B cell (primary cell): ENCODE measurements at regions not wholly inside any gene's neighbourhood (a gene's known extent, or its start where the extent isn't known, plus 50 kb on each side); places are given as distances from the start of the nearest gene placed in this dataset.

ENCODE experiments used
- ATAC-seq: fragments of 200-7000 bp; cut with Tn5 transposase; one replicate; pipeline ENCODE4 v1.10.0; 2021; ENCODE audit warnings: low read depth, mild to moderate bottlenecking, moderate number of reproducible peaks, moderate library complexity
- CTCF ChIA-PET: fragments of 350-600 bp; sonication (Branson Sonifier 250); formaldehyde crosslinking; loops from one replicate; lab custom pipeline; 2021; ENCODE audit warnings: antibody characterized with exemption, inconsistent platforms; lab: Charles Lee
- POLR2A ChIA-PET: fragments of 350-600 bp; sonication (Branson Sonifier 250); formaldehyde crosslinking; loops from one replicate; lab custom pipeline; 2021; ENCODE audit warnings: antibody characterized with exemption; lab: Charles Lee
- DNase-seq: peaks from one replicate; pipeline ENCODE4 v3.0.0; 2013
- H2AFZ ChIP-seq: 2 replicates; pipeline ENCODE4 v1.6.1; 2012; ENCODE audit warnings: mild to moderate bottlenecking, low read depth, low read length; ENCODE audit not compliant: insufficient read depth, poor library complexity, severe bottlenecking
- H3K27ac ChIP-seq, 2 donors: 1 replicate in 1 of 2; 2 replicates in 1 of 2; pipeline ENCODE4 v1.5.1; 2012 to 2013; ENCODE audit warnings: low read length in 2 of 2, mild to moderate bottlenecking in 2 of 2, moderate library complexity in 1 of 2
- H3K27me3 ChIP-seq, 4 experiments: fragments of 200-600 bp in 1 of 4; sonication (generic) in 1 of 4; replicated peaks in 1 of 4; 1 replicate in 2 of 4; 2 replicates in 2 of 4; pipeline versions ENCODE4 v1.6.1 to v1.7.0; 2013 to 2016; ENCODE audit warnings: low read length in 3 of 4, mild to moderate bottlenecking in 2 of 4, mixed read lengths in 1 of 4, moderate library complexity in 1 of 4; ENCODE audit not compliant: insufficient read depth in 4 of 4, control insufficient read depth in 3 of 4; ENCODE audit errors: control extremely low read depth in 1 of 4
- H3K36me3 ChIP-seq, 2 experiments: replicated peaks in 1 of 2; 1 replicate in 1 of 2; 2 replicates in 1 of 2; pipeline versions ENCODE4 v1.6.1 to v1.7.1; 2013; ENCODE audit warnings: low read length in 1 of 2; ENCODE audit not compliant: insufficient read depth in 2 of 2, control insufficient read depth in 1 of 2; ENCODE audit errors: control extremely low read depth in 1 of 2, extremely low read depth in 1 of 2
- H3K4me1 ChIP-seq, 2 donors: fragments of 200-600 bp in 1 of 2; sonication (generic) in 1 of 2; 1 replicate in 1 of 2; 2 replicates in 1 of 2; pipeline versions ENCODE4 v1.5.1 to v1.6.1; 2013 to 2017; ENCODE audit warnings: low read length in 2 of 2; ENCODE audit not compliant: control insufficient read depth in 2 of 2, insufficient read depth in 2 of 2
- H3K4me2 ChIP-seq: replicated peaks from 2 replicates; pipeline ENCODE3; 2012; ENCODE audit warnings: mild to moderate bottlenecking, low read depth, low read length; ENCODE audit not compliant: poor library complexity, severe bottlenecking
- H3K4me3 ChIP-seq, 5 experiments: fragments of 200-600 bp in 1 of 5; sonication (generic) in 1 of 5; 1 replicate in 3 of 5; 2 replicates in 2 of 5; pipeline versions ENCODE4 v1.5.1 to v1.7.0; 2011 to 2016; ENCODE audit warnings: low read length in 4 of 5, mild to moderate bottlenecking in 4 of 5, low read depth in 2 of 5, control low read depth in 1 of 5, moderate library complexity in 1 of 5; ENCODE audit not compliant: insufficient read depth in 1 of 5; ENCODE audit errors: control extremely low read depth in 1 of 5, extremely low read depth in 1 of 5
- H3K79me2 ChIP-seq: fragments of 200-600 bp; sonication (generic); one replicate; pipeline ENCODE4 v1.6.0; 2016; ENCODE audit warnings: low read length; ENCODE audit not compliant: control insufficient read depth, insufficient read depth
- H3K9ac ChIP-seq: fragments of 200-600 bp; sonication (generic); 2 replicates; pipeline ENCODE4 v1.6.1; 2017; ENCODE audit warnings: mild to moderate bottlenecking, low read length, moderate library complexity
- H3K9me3 ChIP-seq, 3 donors: one replicate each; pipeline versions ENCODE4 v1.6.1 to v1.7.1; 2013; ENCODE audit warnings: low read length in 2 of 3; ENCODE audit not compliant: control insufficient read depth in 2 of 3, insufficient read depth in 1 of 3; ENCODE audit errors: control extremely low read depth in 1 of 3
- H4K20me1 ChIP-seq: 2 replicates; pipeline ENCODE4 v1.6.0; 2012; ENCODE audit warnings: mild to moderate bottlenecking, low read length; ENCODE audit not compliant: insufficient read depth, control insufficient read depth, poor library complexity, severe bottlenecking
- H3K27ac Mint-ChIP-seq: one replicate; pipeline ENCODE4 v1.8.0; 2021; ENCODE audit warnings: mixed read lengths
- H3K27me3 Mint-ChIP-seq: one replicate; pipeline ENCODE4 v1.8.0; 2021; ENCODE audit warnings: mixed read lengths
- H3K4me1 Mint-ChIP-seq: one replicate; pipeline ENCODE4 v1.8.0; 2021; ENCODE audit warnings: mixed read lengths
- H3K4me3 Mint-ChIP-seq: one replicate; pipeline ENCODE4 v1.8.0; 2021; ENCODE audit warnings: mixed read lengths
- H3K9me3 Mint-ChIP-seq: one replicate; pipeline ENCODE4 v1.8.0; 2022; ENCODE audit warnings: mixed read lengths; ENCODE audit not compliant: insufficient read depth
- CTCF ChIP-seq: fragments of 200-600 bp; IDR thresholded peaks from one replicate; pipeline ENCODE4 v1.8.0; 2022; ENCODE audit warnings: antibody characterized with exemption, mild to moderate bottlenecking
- EZH2 ChIP-seq: IDR thresholded peaks from 2 replicates; pipeline ENCODE4 v1.6.1; 2012; ENCODE audit warnings: borderline replicate concordance, low read depth, mild to moderate bottlenecking, moderate library complexity, low read length; ENCODE audit not compliant: insufficient read depth, poor library complexity, severe bottlenecking
- WGBS: methylation state at CpG from one replicate; pipeline ENCODE4 v1.1.5; 2013; ENCODE audit warnings: missing lambda C conversion rate; ENCODE audit not compliant: insufficient coverage; 5-methylcytosine and 5-hydroxymethylcytosine counted together
- intact Hi-C: fragments of 100-400 bp; cut with micrococcal nuclease; formaldehyde crosslinking; loops from one replicate; pipeline ENCODE4 v1.10.0; 2022

GRCh38 chrX:10922159-10922558, 189.0 kb upstream of the HCCS start:
- Histone ChIP-seq H3K4me1 (no peaks in the 10 kb centered on the region), H3K36me3 (no peaks in the 10 kb centered on the region), H3K9me3 (no peaks in the 10 kb centered on the region), H4K20me1 (no peaks in the 10 kb centered on the region), H3K79me2 (no peaks in the 10 kb centered on the region), H2AFZ (no peak overlapping the region), H3K4me3 (no peak overlapping the region), H3K27ac (no peak overlapping the region), H3K9ac (no peak overlapping the region), H3K4me2 (no peak overlapping the region), H3K27me3 (no peaks in the 10 kb centered on the region)
- Mint-ChIP-seq H3K9me3 (no peaks in the 10 kb centered on the region), H3K27me3 (no peaks in the 10 kb centered on the region), H3K27ac (no peak overlapping the region), H3K4me3 (no peak overlapping the region), H3K4me1 (no peaks in the 10 kb centered on the region)
- no peak for DNase-seq
- intact Hi-C loops = no loop called here
- ChIA-PET POLR2A (no interaction called here), CTCF (no interaction called here)
- no peak for TF ChIP-seq CTCF
- no peak for TF ChIP-seq EZH2
- no peak for ATAC-seq

DNA sequence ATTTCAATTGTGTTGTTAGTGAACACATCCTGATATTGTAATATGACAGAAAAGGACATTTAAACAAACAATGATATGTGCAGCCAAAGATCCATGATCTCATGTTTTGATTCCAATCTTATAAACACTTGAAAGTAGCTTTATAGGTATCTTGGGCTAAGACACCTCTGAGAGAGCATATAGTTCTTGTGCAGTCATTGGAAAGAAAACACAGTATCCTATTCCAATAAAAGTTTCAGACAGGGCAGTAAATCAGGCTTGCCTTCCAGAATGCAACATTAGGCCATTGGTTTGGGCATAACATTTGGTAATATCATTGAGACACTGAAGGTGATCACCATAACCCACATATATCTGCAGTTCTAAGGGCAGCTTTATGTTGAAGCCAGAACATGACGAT, 188.3 kb upstream of the HCCS start:
- Mint-ChIP-seq H3K9me3 (no peaks in the 10 kb centered on the region), H3K27me3 (no peaks in the 10 kb centered on the region), H3K4me3 (no peak overlapping the region), H3K4me1 (no peaks in the 10 kb centered on the region), H3K27ac (no peak overlapping the region)
- H3K79me2 ChIP-seq = no peaks in the 10 kb centered on the region
- no peaks in the 10 kb centered on the region for H4K20me1 ChIP-seq
- POLR2A ChIA-PET = no interaction called here
- H3K9ac ChIP-seq = no peak overlapping the region
- H3K4me2 ChIP-seq = no peak overlapping the region
- no peak overlapping the region for H3K4me3 ChIP-seq
- H3K27ac ChIP-seq = no peak overlapping the region
- no peak overlapping the region for H2AFZ ChIP-seq
- CTCF ChIA-PET = no interaction called here
- no peaks in the 10 kb centered on the region for H3K9me3 ChIP-seq
- H3K4me1 ChIP-seq = no peaks in the 10 kb centered on the region
- intact Hi-C loops = no loop called here
- TF ChIP-seq CTCF (no peak), EZH2 (no peak)
- no peaks in the 10 kb centered on the region for H3K27me3 ChIP-seq
- H3K36me3 ChIP-seq = no peaks in the 10 kb centered on the region
- no CpG with 5 or more reads among the region's 1 CpG for WGBS
- ATAC-seq = no peak
- no peak for DNase-seq
